Liver (tissue), 3 donors: ENCODE measurements at regions not wholly inside any gene's neighbourhood (a gene's known extent, or its start where the extent isn't known, plus 50 kb on each side); places are given as distances from the start of the nearest gene placed in this dataset.

Source experiments
- GABPA ChIP-seq, 2 donors: IDR thresholded peaks in 1 of 2; conservative IDR thresholded peaks in 1 of 2; 2 replicates each; pipeline ENCODE4 v1.6.1; 2016; ENCODE audit warnings: antibody characterized with exemption in 2 of 2, mild to moderate bottlenecking in 1 of 2, moderate library complexity in 1 of 2
- HNF4A ChIP-seq, 2 donors: conservative IDR thresholded peaks; 2 replicates each; pipeline ENCODE4 v1.6.1; 2016; ENCODE audit warnings: antibody characterized with exemption in 2 of 2, mild to moderate bottlenecking in 2 of 2
- JUND ChIP-seq, 2 donors: IDR thresholded peaks; 2 replicates each; pipeline ENCODE4 v1.6.1; 2016; ENCODE audit warnings: antibody characterized with exemption in 2 of 2
- TAF1 ChIP-seq: conservative IDR thresholded peaks from 2 replicates; pipeline ENCODE4 v1.6.1; 2016; ENCODE audit warnings: antibody characterized with exemption, mild to moderate bottlenecking
- YY1 ChIP-seq: IDR thresholded peaks from 2 replicates; pipeline ENCODE4 v1.6.1; 2016; ENCODE audit warnings: antibody characterized with exemption, mild to moderate bottlenecking
- TF ChIP-seq, protein P1 (sequence below): fragments of 150-350 bp; IDR thresholded peaks from 2 replicates; pipeline ENCODE4 v1.5.1; 2017; ENCODE audit warnings: improper control_type of control experiment, low read depth, low read length; ENCODE audit not compliant: missing input control
- TF ChIP-seq, protein P2 (sequence below): IDR thresholded peaks from 2 replicates; pipeline ENCODE4 v1.6.1; 2016; ENCODE audit warnings: antibody characterized with exemption, mild to moderate bottlenecking
- TF ChIP-seq, protein P3 (sequence below): IDR thresholded peaks from 2 replicates; pipeline ENCODE4 v1.6.1; 2016; ENCODE audit warnings: antibody characterized with exemption
- donor health status: healthy.
- donor health status: healthy.

DNA sequence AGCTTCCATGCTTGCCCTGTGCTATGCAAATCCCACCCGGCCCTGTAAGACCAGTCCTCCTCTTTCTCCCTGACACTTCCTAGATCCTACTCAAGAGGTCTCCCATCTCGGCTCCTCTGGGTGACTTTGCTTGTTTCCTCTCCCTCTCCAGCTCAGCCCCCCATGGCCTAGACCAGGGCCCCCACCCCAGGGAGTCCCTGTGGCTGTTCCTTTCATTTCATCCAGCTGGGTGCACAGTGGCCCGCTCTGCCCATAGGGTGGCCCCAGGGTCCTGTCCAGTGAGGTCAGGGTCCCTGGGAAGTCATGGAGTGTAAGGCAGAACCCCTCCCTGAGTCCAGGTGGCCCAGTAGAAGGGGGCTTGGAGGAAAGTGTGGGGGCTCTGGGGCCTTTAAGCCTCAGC lies 52.3 kb upstream of the NKX1-1 start:
- TF ChIP-seq GABPA (IDR thresholded peaks at IDR 0.05 in 1 of 2, conservative IDR thresholded peaks at IDR 0.05 in 1 of 2) (no peak), HNF4A (conservative IDR thresholded peaks at IDR 0.05) (no peak), YY1 (no peak), JUND (IDR thresholded peaks at IDR 0.05) (no peak), TAF1 (no peak)
- TF ChIP-seq, protein P1, sequence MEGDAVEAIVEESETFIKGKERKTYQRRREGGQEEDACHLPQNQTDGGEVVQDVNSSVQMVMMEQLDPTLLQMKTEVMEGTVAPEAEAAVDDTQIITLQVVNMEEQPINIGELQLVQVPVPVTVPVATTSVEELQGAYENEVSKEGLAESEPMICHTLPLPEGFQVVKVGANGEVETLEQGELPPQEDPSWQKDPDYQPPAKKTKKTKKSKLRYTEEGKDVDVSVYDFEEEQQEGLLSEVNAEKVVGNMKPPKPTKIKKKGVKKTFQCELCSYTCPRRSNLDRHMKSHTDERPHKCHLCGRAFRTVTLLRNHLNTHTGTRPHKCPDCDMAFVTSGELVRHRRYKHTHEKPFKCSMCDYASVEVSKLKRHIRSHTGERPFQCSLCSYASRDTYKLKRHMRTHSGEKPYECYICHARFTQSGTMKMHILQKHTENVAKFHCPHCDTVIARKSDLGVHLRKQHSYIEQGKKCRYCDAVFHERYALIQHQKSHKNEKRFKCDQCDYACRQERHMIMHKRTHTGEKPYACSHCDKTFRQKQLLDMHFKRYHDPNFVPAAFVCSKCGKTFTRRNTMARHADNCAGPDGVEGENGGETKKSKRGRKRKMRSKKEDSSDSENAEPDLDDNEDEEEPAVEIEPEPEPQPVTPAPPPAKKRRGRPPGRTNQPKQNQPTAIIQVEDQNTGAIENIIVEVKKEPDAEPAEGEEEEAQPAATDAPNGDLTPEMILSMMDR: no peak
- TF ChIP-seq, protein P2, sequence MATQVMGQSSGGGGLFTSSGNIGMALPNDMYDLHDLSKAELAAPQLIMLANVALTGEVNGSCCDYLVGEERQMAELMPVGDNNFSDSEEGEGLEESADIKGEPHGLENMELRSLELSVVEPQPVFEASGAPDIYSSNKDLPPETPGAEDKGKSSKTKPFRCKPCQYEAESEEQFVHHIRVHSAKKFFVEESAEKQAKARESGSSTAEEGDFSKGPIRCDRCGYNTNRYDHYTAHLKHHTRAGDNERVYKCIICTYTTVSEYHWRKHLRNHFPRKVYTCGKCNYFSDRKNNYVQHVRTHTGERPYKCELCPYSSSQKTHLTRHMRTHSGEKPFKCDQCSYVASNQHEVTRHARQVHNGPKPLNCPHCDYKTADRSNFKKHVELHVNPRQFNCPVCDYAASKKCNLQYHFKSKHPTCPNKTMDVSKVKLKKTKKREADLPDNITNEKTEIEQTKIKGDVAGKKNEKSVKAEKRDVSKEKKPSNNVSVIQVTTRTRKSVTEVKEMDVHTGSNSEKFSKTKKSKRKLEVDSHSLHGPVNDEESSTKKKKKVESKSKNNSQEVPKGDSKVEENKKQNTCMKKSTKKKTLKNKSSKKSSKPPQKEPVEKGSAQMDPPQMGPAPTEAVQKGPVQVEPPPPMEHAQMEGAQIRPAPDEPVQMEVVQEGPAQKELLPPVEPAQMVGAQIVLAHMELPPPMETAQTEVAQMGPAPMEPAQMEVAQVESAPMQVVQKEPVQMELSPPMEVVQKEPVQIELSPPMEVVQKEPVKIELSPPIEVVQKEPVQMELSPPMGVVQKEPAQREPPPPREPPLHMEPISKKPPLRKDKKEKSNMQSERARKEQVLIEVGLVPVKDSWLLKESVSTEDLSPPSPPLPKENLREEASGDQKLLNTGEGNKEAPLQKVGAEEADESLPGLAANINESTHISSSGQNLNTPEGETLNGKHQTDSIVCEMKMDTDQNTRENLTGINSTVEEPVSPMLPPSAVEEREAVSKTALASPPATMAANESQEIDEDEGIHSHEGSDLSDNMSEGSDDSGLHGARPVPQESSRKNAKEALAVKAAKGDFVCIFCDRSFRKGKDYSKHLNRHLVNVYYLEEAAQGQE: no peak
- TF ChIP-seq, protein P3, sequence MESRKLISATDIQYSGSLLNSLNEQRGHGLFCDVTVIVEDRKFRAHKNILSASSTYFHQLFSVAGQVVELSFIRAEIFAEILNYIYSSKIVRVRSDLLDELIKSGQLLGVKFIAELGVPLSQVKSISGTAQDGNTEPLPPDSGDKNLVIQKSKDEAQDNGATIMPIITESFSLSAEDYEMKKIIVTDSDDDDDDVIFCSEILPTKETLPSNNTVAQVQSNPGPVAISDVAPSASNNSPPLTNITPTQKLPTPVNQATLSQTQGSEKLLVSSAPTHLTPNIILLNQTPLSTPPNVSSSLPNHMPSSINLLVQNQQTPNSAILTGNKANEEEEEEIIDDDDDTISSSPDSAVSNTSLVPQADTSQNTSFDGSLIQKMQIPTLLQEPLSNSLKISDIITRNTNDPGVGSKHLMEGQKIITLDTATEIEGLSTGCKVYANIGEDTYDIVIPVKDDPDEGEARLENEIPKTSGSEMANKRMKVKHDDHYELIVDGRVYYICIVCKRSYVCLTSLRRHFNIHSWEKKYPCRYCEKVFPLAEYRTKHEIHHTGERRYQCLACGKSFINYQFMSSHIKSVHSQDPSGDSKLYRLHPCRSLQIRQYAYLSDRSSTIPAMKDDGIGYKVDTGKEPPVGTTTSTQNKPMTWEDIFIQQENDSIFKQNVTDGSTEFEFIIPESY: no peak
